Ovary (tissue), 7 donors: ENCODE measurements at regions not wholly inside any gene's neighbourhood (a gene's known extent, or its start where the extent isn't known, plus 50 kb on each side); places are given as distances from the start of the nearest gene placed in this dataset.

ENCODE experiments used
- DNase-seq, 5 donors: peaks; one replicate each; pipeline ENCODE4 v3.0.0-alpha.2; 2019 to 2020
- H3K27ac ChIP-seq, 2 donors: fragments of 200-600 bp; one replicate each; pipeline versions ENCODE4 v1.5.1 to v1.8.0; 2019 to 2022
- H3K27me3 ChIP-seq: fragments of 200-600 bp; one replicate; pipeline ENCODE4 v1.8.0; 2022
- H3K36me3 ChIP-seq: fragments of 200-600 bp; sonication (generic); one replicate; pipeline ENCODE4 v1.5.1; 2019
- H3K4me1 ChIP-seq: one replicate; pipeline ENCODE4 v1.8.1; 2013; ENCODE audit warnings: mild to moderate bottlenecking, moderate library complexity; ENCODE audit not compliant: insufficient read depth
- H3K4me3 ChIP-seq: fragments of 200-600 bp; sonication (generic); one replicate; pipeline ENCODE4 v1.5.1; 2017
- H3K9me3 ChIP-seq, 2 donors: fragments of 200-600 bp in 1 of 2; sonication (generic) in 1 of 2; one replicate each; pipeline versions ENCODE4 v1.5.1 to v1.8.1; 2013 to 2019; ENCODE audit warnings: mild to moderate bottlenecking in 1 of 2, moderate library complexity in 1 of 2
- EP300 ChIP-seq: sonication (generic); formaldehyde crosslinking; IDR thresholded peaks from one replicate; pipeline ENCODE4 v1.6.1; 2017; ENCODE audit warnings: antibody characterized with exemption
- POLR2A ChIP-seq: fragments of 450-650 bp; IDR thresholded peaks from one replicate; pipeline ENCODE4 v1.6.1; 2017; ENCODE audit warnings: antibody characterized with exemption, mild to moderate bottlenecking, moderate library complexity
- WGBS, 3 donors: extraction: QIAGEN DNeasy Blood & Tissue Kit in 1 of 3; methylation state at CpG; one replicate each; pipeline versions ENCODE4 v1.1.5 to v1.1.7; 2013 to 2017; 5-methylcytosine and 5-hydroxymethylcytosine counted together
- intact Hi-C, 4 donors: fragments of 100-400 bp; cut with DNase I; formaldehyde crosslinking; loops; one replicate each; pipeline versions ENCODE4 v1.11.0 to v1.15.1; 2022 to 2023
- TF ChIP-seq, protein P1 (sequence below), 3 donors: fragments of 450-650 bp in 2 of 3; fragments of 200-600 bp in 1 of 3; IDR thresholded peaks; one replicate each; pipeline versions ENCODE4 v1.5.1 to v1.8.0; 2016 to 2022; ENCODE audit warnings: antibody characterized with exemption in 3 of 3, mild to moderate bottlenecking in 1 of 3
- donor health status: DM: no; HTN: no; CAD: no; lungs with moderate emphysema.
- donor health status: DM: no; HTN: no; CAD: no.
- donor health status: Bipolar disorder and iron deficiency.
- donor health status: DM: no; HTN: no; CAD: no.
- donor health status: DM: yes; HTN: yes; CAD: no.

DNA sequence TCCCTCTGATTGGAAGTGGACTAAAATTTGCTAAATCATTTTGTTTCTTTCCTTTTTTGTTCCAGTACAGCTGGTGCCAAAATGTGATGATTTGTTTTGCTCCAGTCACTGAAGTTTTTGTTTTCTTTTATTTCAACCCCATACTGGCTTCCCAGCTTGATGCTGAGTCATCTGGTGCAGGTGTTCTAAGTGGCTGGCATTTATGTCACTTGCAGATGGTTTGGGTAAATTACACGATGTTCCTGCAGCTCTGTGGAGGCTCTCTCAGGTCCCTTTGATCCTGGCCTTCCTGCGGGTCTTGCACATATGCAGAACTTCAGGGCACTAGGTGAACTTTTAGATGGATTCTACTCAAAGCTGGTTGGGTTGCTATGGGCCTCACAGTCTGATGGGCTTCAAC, 577.7 kb downstream of the HAO1 start:
- WGBS, 3 donors, result 68 to 77% (median 71%) methylated on average over 2 of the region's 2 CpGs
- no peaks in the 10 kb centered on the region for H3K36me3 ChIP-seq
- intact Hi-C loops, result no loop called here
- H3K27ac ChIP-seq, result no peak overlapping the region
- H3K4me1 ChIP-seq, result peaks cover 1% of the 10 kb centered on the region
- H3K27me3 ChIP-seq, result no peaks in the 10 kb centered on the region
- H3K9me3 ChIP-seq, result no peaks in the 10 kb centered on the region
- no peak for TF ChIP-seq EP300
- TF ChIP-seq, protein P1, sequence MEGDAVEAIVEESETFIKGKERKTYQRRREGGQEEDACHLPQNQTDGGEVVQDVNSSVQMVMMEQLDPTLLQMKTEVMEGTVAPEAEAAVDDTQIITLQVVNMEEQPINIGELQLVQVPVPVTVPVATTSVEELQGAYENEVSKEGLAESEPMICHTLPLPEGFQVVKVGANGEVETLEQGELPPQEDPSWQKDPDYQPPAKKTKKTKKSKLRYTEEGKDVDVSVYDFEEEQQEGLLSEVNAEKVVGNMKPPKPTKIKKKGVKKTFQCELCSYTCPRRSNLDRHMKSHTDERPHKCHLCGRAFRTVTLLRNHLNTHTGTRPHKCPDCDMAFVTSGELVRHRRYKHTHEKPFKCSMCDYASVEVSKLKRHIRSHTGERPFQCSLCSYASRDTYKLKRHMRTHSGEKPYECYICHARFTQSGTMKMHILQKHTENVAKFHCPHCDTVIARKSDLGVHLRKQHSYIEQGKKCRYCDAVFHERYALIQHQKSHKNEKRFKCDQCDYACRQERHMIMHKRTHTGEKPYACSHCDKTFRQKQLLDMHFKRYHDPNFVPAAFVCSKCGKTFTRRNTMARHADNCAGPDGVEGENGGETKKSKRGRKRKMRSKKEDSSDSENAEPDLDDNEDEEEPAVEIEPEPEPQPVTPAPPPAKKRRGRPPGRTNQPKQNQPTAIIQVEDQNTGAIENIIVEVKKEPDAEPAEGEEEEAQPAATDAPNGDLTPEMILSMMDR (IDR thresholded peaks at IDR 0.05), result no peak
- no peak for TF ChIP-seq POLR2A
- no peak for DNase-seq
- no peak overlapping the region for H3K4me3 ChIP-seq

DNA sequence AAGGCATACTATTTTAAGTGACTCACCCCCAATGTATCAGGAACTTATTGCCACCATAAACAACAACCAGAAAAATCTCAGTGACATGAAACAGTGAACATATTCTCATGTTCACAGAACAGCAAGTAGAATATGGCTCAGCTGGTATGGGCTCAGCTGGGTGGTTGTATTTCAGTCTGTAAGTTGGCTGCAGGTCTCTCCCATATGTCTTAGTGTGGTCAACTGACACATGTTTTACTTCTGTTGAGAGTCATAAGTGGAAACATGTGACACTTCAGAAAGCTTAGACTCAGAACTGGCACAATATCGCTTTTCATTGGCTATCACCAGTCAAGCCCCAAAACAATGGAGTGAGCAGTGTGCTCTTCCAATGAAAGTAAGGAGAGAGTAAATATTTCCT, 574.1 kb downstream of the HAO1 start:
- TF ChIP-seq, protein P1 (IDR thresholded peaks at IDR 0.05), result no peak
- TF ChIP-seq POLR2A, result no peak
- no peak for TF ChIP-seq EP300
- Histone ChIP-seq H3K4me3 (no peak overlapping the region), H3K27ac (no peak overlapping the region), H3K27me3 (no peaks in the 10 kb centered on the region), H3K9me3 (no peaks in the 10 kb centered on the region), H3K36me3 (no peaks in the 10 kb centered on the region), H3K4me1 (peaks cover 1% of the 10 kb centered on the region)
- DNase-seq, result no peak
- intact Hi-C loops, result no loop called here
- WGBS, 3 donors, result 94 to 97% (median 97%) methylated on average over 1 of the region's 1 CpG

DNA sequence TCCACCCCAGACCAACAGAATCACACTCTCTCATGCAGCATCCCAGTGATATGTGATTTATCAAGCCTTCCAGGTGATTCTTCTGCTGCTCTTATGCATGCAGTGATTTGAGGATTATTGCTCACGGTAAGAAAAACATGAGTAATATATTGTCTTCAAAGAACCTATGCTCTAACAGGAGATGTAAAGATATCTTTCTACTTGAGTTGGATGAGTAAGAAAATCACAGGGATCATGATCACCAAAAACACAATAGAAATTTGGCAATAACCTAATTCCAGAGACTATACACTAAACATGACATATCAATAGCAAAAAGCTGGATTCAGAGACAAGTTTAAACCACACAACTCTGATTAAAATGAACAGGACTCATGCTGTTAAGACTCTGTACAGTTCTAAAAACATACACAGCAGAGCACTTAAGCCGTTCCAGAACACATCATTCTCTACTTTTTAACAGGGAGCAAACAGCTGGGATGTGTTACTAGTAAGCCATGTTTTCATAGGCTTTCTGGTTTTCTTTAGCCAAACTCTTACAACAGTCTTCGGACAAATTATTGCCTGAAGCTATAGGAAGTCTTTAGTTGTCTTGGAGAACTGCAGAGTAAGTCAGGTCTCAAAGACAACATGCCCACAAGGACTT, 568.6 kb downstream of the HAO1 start:
- WGBS, 3 donors, result 34 to 40% (median 39%) methylated on average over 3 of the region's 3 CpGs
- DNase-seq, result no peak

DNA sequence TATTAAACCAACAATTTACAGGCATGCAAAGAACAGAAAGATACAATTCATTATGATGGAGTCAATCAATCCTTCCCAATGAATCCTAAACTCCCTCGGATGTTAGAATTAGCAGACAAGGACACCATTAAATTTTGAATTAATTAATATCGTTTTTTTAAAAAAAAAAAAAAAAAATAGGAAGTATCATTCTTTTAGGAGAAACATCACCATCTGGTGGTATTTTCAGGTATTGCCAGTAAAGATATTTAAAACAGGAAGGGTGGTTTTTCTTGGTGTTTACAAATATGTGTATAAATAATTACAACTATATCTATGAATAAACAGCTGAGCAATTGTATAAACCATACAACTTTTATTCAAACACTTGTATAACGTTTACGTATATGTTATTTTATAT, 564.4 kb downstream of the HAO1 start:
- WGBS, 3 donors, result 51 to 62% (median 55%) methylated on average over 4 of the region's 4 CpGs
- Histone ChIP-seq H3K27ac (no peak overlapping the region), H3K36me3 (no peaks in the 10 kb centered on the region)

More for the DNA sequence above, 568.6 kb downstream of the HAO1 start:
- TF ChIP-seq EP300 (no peak), POLR2A (no peak)
- TF ChIP-seq, protein P1 (IDR thresholded peaks at IDR 0.05), result no peak
- intact Hi-C loops, result no loop called here
- H3K36me3 ChIP-seq, result no peaks in the 10 kb centered on the region
- no peak overlapping the region for H3K4me3 ChIP-seq
- H3K27me3 ChIP-seq, result no peaks in the 10 kb centered on the region
- H3K27ac ChIP-seq, result no peak overlapping the region
- H3K9me3 ChIP-seq, result no peaks in the 10 kb centered on the region
- peaks cover 1% of the 10 kb centered on the region for H3K4me1 ChIP-seq

More for the DNA sequence above, 564.4 kb downstream of the HAO1 start:
- Histone ChIP-seq H3K4me1 (no peaks in the 10 kb centered on the region), H3K9me3 (no peaks in the 10 kb centered on the region), H3K4me3 (no peak overlapping the region), H3K27me3 (no peaks in the 10 kb centered on the region)
- intact Hi-C loops, result no loop called here
- DNase-seq, result no peak
- TF ChIP-seq POLR2A (no peak), EP300 (no peak)
- TF ChIP-seq, protein P1 (IDR thresholded peaks at IDR 0.05), result no peak
